ENCODE measurements at regions not wholly inside any gene's neighbourhood (a gene's known extent, or its start where the extent isn't known, plus 50 kb on each side); places are given as distances from the start of the nearest gene placed in this dataset.
A peak's percentile ranks its signal among the peaks of the same experiment; 100 is the strongest.
"Not testable (repeated sequence)": the region's sequence is repeated elsewhere in the genome, so short reads cannot be mapped to it uniquely, and the experiment has no call there.

DNA sequence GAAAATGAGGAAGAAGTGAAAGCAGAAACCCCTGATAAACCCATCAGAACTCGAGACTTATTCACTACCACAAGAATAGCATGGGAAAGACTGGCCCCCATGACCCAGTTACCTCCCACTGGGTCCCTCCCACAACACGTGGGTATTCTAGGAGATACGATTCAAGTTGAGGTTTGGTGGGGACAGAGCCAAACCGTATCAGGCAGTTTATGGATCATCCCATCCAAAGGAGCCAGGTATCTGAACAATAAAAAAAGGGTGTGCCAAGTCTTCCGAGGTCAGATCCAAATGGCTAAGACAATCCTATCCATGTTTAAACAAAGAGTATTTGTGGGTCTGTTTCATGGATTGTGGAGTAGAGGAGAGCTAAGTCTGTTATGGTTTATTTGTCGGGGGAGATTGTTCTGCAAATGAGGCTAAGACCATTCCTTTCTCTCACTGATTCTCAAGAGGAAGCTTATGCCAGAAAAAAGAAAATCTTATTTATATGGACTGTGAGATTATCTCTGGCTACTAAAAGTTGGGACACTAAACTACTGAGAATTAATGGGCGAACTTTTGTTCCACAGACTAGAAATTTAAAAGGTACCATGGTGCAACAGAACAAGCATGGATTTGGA lies 203.7 kb downstream of the IPMK start:
- no peaks in the 10 kb centered on the region for H3K9me3 Mint-ChIP-seq

DNA sequence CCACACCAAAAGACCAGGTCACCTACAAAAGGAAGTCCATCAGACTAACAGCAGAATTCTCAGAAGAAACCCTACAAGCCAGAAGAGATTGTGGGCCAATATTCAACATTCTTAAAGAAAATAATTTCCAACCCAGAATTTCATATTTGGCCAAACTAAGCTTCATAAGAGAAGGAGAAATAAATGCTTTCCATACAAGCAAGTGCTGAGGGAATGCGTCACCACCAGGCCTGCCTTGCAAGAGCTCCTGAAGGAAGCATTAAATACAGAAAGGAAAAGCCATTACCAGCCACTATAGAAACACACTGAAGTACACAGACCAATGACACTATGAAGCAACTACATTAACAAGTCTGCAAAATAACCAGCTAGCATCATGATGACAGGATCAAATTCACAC lies 209.0 kb downstream of the IPMK start:
- H3K27ac Mint-ChIP-seq: peak overlapping the region in 1 of 10 donors; percentile 50
- H3K4me1 Mint-ChIP-seq, POLR2A ChIA-PET, H3K36me3 Mint-ChIP-seq, H3K4me3 Mint-ChIP-seq, ATAC-seq, DNase-seq, H3K9me3 Mint-ChIP-seq: not testable (repeated sequence)
- peaks cover 0 to 15% (median 6%) of the 10 kb centered on the region in 5 donors for H3K27me3 Mint-ChIP-seq

More for the DNA sequence above, 203.7 kb downstream of the IPMK start:
- no peak for ATAC-seq
- POLR2A ChIA-PET: no interaction called here
- no peak for DNase-seq
- Mint-ChIP-seq H3K4me3 (no peak overlapping the region), H3K27me3 (peaks cover 1 to 31% (median 14%) of the 10 kb centered on the region in 5 donors), H3K27ac (no peak overlapping the region), H3K4me1 (no peaks in the 10 kb centered on the region), H3K36me3 (no peaks in the 10 kb centered on the region)

DNA sequence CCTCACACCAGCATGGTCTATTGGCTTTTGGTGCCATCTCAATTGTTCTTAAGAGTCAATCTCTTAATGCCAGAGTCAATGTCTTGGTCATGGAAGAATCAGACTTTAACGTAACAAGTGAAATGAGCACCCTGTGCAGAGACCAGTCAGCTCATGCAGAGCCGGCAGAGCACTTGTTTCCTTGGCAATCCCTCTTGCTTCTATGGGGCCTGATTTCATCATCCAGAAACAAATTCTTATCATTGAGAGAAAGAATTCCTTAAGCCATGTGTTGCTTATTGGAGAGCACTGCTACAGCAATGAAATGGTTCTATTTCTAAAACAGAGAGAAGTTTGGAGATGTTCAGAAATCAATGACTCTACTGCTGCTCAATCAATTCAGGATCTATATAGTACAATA lies 212.8 kb downstream of the IPMK start:
- no peak for ATAC-seq
- Mint-ChIP-seq H3K27ac (no peak overlapping the region), H3K9me3 (no peaks in the 10 kb centered on the region), H3K4me3 (no peak overlapping the region), H3K4me1 (no peaks in the 10 kb centered on the region), H3K27me3 (peaks cover 0 to 10% (median 6%) of the 10 kb centered on the region in 5 donors), H3K36me3 (no peaks in the 10 kb centered on the region)
- DNase-seq: no peak
- POLR2A ChIA-PET: no interaction called here

DNA sequence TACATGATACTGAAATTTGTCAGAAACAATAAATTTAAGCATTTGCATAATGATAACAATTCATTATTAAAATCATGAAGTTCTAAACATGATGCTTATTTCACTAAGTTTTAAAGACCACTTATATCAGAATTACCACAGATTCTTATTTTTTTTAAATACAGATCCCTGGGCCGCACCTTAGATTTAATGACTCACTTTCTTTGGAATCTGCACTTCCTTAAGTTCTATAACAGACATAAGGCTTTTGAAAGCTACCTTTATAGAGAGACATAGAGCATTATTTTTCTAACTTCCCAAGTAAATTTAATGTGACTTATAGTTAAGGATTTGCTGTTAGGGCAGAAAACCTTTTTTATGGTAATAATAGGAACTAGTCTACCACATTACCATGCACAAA lies 214.9 kb downstream of the IPMK start:
- POLR2A ChIA-PET: no interaction called here
- Mint-ChIP-seq H3K27ac (no peak overlapping the region), H3K27me3 (peaks cover 0 to 9% (median 0%) of the 10 kb centered on the region in 5 donors), H3K4me3 (no peak overlapping the region), H3K9me3 (no peaks in the 10 kb centered on the region), H3K36me3 (no peaks in the 10 kb centered on the region), H3K4me1 (no peaks in the 10 kb centered on the region)
- ATAC-seq (no peak), DNase-seq (no peak)

DNA sequence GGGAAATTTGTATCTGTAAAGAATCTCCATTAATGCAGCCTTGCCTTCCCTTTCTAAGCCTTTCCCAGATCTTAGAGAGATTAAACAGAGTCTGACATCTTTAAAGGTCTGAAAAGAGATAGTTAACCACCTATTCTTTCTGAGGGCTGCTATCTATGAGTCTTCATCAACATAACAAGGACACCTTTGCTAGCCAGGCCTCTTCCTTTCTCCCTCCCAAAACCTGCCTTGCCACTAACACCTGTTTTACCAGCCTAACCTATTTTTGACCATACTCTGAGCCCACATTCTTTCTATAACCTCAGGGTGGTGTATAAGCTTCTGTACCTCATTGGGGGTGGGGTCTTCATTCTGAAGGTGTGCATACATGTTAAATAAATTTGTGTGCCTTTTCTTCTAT lies 217.1 kb downstream of the IPMK start:
- no peak overlapping the region for H3K4me3 Mint-ChIP-seq
- peaks cover 0 to 15% (median 0%) of the 10 kb centered on the region in 5 donors for H3K27me3 Mint-ChIP-seq
- no peaks in the 10 kb centered on the region for H3K4me1 Mint-ChIP-seq

DNA sequence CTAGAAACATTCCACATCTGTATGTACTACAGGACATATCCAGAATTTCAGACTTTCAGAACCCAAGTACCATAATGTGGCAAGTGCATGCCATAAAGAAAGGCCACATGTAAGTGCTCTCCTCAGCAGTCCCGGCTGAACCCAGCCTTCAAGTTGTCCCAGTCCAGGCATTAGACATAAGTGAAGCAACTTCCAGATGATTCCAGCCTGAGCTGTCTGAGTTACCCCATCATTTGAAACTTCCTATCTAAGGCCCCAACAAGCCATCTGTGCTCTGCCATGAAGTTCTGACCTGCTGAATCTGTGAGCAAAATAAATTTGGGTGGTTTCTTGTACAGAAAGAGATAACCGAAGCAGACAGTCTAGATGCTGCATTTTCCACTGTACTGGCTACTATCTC lies 218.8 kb downstream of the IPMK start:
- DNase-seq: no peak
- Mint-ChIP-seq H3K4me1 (no peaks in the 10 kb centered on the region), H3K27me3 (peaks cover 0 to 11% (median 0%) of the 10 kb centered on the region in 5 donors), H3K9me3 (no peaks in the 10 kb centered on the region), H3K27ac (no peak overlapping the region), H3K4me3 (no peak overlapping the region), H3K36me3 (no peaks in the 10 kb centered on the region)
- POLR2A ChIA-PET: no interaction called here
- ATAC-seq: no peak

More for the DNA sequence above, 217.1 kb downstream of the IPMK start:
- DNase-seq (no peak), ATAC-seq (no peak)
- Mint-ChIP-seq H3K9me3 (no peaks in the 10 kb centered on the region), H3K36me3 (no peaks in the 10 kb centered on the region), H3K27ac (no peak overlapping the region)
- POLR2A ChIA-PET: no interaction called here

DNA sequence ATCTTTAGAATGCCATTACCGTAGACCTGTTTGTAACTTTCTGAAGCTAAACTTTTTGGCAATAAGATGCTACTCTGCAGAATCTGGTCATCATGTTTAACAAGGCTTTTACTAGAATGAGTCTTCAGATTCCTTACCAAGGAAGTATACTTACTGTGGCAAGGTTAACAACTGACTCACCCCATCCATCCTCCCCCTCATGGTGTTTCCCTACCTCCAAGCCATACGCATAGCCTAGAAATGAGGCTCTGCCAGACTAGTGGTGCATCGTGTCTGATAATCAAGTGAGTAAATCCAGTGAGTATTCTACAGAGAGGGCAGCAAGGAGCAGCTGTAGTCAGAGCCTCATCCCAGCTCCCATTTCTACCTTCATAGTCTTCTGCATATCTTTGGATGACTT lies 223.6 kb downstream of the IPMK start:
- no peaks in the 10 kb centered on the region for H3K4me1 Mint-ChIP-seq
- peaks cover 0 to 7% (median 0%) of the 10 kb centered on the region in 3 donors for H3K36me3 Mint-ChIP-seq

DNA sequence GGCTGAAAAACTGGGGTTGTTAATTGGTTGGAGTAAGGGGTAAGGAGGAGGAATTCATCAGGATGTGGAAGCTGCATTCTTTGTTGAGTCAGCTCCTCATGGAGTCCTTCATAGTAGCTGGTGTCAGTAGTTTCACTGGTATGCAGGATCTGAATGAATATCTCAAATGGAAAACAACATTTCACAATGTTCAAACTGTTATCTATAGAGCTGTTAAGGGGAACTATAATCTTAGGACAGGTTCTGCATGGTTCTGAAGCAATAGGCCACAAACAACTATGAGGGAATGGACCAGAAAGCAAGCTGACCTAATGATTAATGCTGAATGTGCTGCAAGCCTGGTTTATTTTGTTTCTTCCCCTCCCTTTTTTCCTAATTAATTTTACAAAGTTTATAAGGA lies 225.8 kb downstream of the IPMK start:
- POLR2A ChIA-PET: no interaction called here
- Mint-ChIP-seq H3K36me3 (peaks cover 0 to 7% (median 0%) of the 10 kb centered on the region in 3 donors), H3K4me3 (no peak overlapping the region), H3K27ac (no peak overlapping the region), H3K27me3 (peaks cover 0 to 6% (median 2%) of the 10 kb centered on the region in 5 donors), H3K4me1 (no peaks in the 10 kb centered on the region), H3K9me3 (peaks cover 6 to 15% (median 10%) of the 10 kb centered on the region in 9 donors)
- no peak for ATAC-seq
- DNase-seq: no peak

More for the DNA sequence above, 223.6 kb downstream of the IPMK start:
- DNase-seq: no peak
- no peak overlapping the region for H3K27ac Mint-ChIP-seq
- H3K4me3 Mint-ChIP-seq: no peak overlapping the region
- peaks cover 0 to 14% (median 2%) of the 10 kb centered on the region in 5 donors for H3K27me3 Mint-ChIP-seq
- POLR2A ChIA-PET: no interaction called here
- H3K9me3 Mint-ChIP-seq: peaks cover 6 to 15% (median 10%) of the 10 kb centered on the region in 9 donors
- no peak for ATAC-seq

DNA sequence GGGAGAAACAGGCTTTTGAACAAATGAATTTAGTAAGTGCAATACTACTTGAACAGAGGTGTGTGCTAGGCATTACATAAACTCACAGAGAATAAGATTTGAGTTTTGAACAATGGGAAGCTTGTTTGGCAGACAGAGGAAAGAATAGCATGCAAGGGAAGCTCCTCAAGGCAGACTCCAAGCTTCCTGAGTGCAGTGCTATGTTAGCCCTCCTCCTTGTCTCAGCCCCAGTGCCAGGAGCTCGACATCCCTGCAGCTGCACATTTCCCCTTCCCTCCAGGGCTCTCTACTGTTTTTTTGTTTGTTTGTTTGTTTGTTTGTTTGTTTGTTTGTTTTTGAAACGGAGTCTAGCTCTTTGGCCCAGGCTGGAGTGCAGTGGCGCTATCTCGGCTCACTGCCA lies 237.5 kb downstream of the IPMK start:
- no peaks in the 10 kb centered on the region for H3K4me1 Mint-ChIP-seq
- H3K9me3 Mint-ChIP-seq: peaks cover 0 to 3% (median 0%) of the 10 kb centered on the region in 9 donors
- POLR2A ChIA-PET: no interaction called here
- no peak overlapping the region for H3K4me3 Mint-ChIP-seq
- ATAC-seq (no peak), DNase-seq (no peak)
- H3K36me3 Mint-ChIP-seq: no peaks in the 10 kb centered on the region
- peaks cover 0 to 11% (median 0%) of the 10 kb centered on the region in 5 donors for H3K27me3 Mint-ChIP-seq
- H3K27ac Mint-ChIP-seq: no peak overlapping the region

DNA sequence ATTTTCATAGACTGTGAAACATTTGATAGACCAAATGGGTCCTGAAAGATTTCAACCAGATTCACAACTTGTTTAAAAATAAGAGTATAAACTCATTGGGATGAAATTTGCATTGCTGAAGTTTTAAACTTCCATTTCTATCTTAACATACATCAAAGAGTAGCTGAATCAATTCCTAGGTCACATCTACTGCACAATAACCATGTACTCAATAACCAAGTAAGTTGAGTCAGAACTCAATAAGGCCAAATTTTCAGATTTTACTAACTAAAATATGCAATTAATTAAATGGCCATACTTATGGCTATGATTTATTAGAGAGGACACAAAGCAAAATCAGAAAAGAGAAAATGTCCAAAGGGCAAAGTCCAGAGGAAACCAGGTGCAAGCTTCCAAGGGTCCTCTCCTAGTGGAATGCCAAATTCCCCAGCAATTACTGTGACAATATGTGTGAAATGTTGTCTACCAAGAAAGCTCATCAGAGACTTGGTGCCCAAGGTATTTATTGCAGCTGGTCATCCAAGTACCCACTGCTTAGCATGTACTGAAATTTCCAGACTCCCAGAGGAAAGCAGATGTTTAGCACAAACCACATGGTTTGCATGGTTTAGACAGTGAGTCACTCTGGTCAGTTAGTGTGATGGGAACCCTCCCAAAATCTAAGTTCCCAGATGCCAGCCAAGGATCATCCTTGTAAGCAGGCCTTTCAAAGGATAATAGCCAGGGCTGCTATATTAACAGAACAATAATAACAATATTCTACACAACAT lies 238.9 kb downstream of the IPMK start:
- no peak for ATAC-seq
- no peaks in the 10 kb centered on the region for H3K27me3 Mint-ChIP-seq
- no peaks in the 10 kb centered on the region for H3K4me1 Mint-ChIP-seq
- H3K27ac Mint-ChIP-seq: no peak overlapping the region
- H3K36me3 Mint-ChIP-seq: no peaks in the 10 kb centered on the region
- peaks cover 0 to 3% (median 0%) of the 10 kb centered on the region in 9 donors for H3K9me3 Mint-ChIP-seq
- no peak overlapping the region for H3K4me3 Mint-ChIP-seq
- DNase-seq: no peak
- POLR2A ChIA-PET: no interaction called here

DNA sequence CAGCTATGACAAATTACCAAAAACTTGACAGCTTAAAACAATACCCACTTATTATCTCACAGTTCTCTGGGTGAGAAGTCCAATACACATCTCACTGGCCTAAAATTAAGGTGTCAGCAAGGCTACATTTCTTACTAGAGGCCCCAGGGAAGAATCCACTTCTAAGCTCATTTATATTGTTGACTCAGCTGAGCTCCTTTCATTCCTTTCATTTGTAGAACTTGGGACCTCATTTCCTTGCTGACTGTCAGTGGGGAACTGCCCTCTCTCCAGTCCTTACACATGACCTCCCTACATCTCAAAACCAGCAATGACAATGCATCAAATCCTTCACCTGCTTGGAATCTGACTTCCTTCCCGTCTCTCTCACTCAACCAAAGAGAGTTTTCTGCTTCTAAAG lies 240.3 kb downstream of the IPMK start:
- POLR2A ChIA-PET: no interaction called here
- Mint-ChIP-seq H3K4me1 (no peaks in the 10 kb centered on the region), H3K27ac (no peak overlapping the region), H3K9me3 (peaks cover 0 to 8% (median 3%) of the 10 kb centered on the region in 9 donors), H3K4me3 (no peak overlapping the region), H3K36me3 (no peaks in the 10 kb centered on the region), H3K27me3 (no peaks in the 10 kb centered on the region)
- DNase-seq: no peak
- ATAC-seq: no peak

DNA sequence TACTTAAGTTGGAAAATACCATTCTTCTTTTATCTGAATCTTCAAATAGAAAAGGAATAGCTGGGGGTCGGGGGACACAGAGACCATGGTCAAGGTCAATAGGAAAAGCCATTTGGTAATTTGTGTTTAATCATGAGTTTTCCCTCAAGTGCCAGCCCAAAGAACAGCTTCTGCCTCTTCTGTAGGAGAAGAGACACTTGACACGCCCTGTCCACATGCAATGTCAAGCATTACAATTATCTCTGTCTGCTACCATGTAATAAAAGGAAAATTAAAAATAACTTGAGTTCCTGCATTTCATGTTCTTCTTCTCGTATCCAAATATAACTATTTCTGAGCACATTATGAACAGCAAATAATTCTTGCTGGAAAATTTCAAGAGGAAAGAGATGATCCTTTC lies 241.7 kb downstream of the IPMK start:
- POLR2A ChIA-PET: no interaction called here
- H3K36me3 Mint-ChIP-seq: peaks cover 0 to 3% (median 0%) of the 10 kb centered on the region in 3 donors
- H3K4me3 Mint-ChIP-seq: no peak overlapping the region
- no peaks in the 10 kb centered on the region for H3K27me3 Mint-ChIP-seq
- H3K4me1 Mint-ChIP-seq: no peaks in the 10 kb centered on the region
- ATAC-seq (no peak), DNase-seq (no peak)
- H3K9me3 Mint-ChIP-seq: peaks cover 0 to 13% (median 8%) of the 10 kb centered on the region in 9 donors
- H3K27ac Mint-ChIP-seq: no peak overlapping the region

DNA sequence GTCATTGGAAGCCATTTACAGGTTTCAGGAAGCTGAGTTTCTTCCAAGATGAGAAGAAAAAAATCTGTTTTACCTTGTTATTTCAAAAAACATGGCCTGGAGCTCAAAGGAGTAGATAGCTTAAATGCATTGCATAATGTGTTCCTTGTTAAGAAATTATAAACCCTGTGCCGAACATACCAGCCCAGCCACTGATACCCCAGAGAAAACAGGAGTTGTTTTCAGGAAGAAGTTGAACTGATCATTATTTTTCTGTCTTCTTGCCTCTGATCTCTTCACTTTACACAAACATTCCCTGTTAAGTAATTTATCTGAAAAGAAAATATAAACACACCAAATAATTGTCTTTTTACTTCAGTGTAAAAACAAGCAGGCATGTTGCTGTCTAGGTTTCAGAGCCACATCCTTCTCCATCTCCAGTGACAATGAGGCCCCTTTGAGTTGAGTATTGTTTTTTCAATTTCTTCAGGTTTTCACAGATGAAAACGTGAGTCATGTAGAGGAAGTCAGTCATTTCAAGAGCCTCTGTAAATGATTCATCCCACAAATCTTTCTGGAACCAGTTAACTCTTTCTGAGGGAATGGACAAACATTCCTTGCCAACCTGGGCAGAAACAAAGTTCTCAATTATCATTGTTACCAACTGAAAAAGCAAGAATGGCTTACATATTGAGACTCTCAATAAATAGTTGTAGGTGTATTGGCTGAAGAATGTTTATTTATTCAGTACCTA lies 244.2 kb downstream of the IPMK start:
- peaks cover 0 to 3% (median 0%) of the 10 kb centered on the region in 3 donors for H3K36me3 Mint-ChIP-seq
- DNase-seq (no peak), ATAC-seq (no peak)
- POLR2A ChIA-PET: no interaction called here
- peaks cover 0 to 22% (median 10%) of the 10 kb centered on the region in 9 donors for H3K9me3 Mint-ChIP-seq
- H3K27ac Mint-ChIP-seq: no peak overlapping the region
- H3K4me3 Mint-ChIP-seq: no peak overlapping the region
- no peaks in the 10 kb centered on the region for H3K27me3 Mint-ChIP-seq
- no peaks in the 10 kb centered on the region for H3K4me1 Mint-ChIP-seq
